ENCODE measurements at regions not wholly inside any gene's neighbourhood (a gene's known extent, or its start where the extent isn't known, plus 50 kb on each side); places are given as distances from the start of the nearest gene placed in this dataset.

GRCh38 chr21:38986806-38987632 is 181.3 kb downstream of the ETS2 start:
- Histone ChIP-seq H3K4me1 (replicated peaks) (peaks cover 76% of the 10 kb centered on the region), H3K27me3 (replicated peaks) (no peaks in the 10 kb centered on the region), H3K36me3 (no peaks in the 10 kb centered on the region), H3K9me3 (replicated peaks) (no peaks in the 10 kb centered on the region), H3K4me3 (no peak overlapping the region), H3K27ac (no peak overlapping the region)
- no peak for DNase-seq (ENCODE audit: low read depth in 1 of 2, low spot score in 2 of 2)

- Histone ChIP-seq H3K36me3 (no peaks in the 10 kb centered on the region), H3K9me3 (replicated peaks) (no peaks in the 10 kb centered on the region), H3K27ac (no peak overlapping the region), H3K4me1 (replicated peaks) (peaks cover 82% of the 10 kb centered on the region), H3K4me3 (no peak overlapping the region), H3K27me3 (replicated peaks) (no peaks in the 10 kb centered on the region)
- DNase-seq (ENCODE audit: low read depth in 1 of 2, low spot score in 2 of 2), result no peak
Observed at GRCh38 chr21:38986406-38986805, 180.7 kb downstream of the ETS2 start.

GRCh38 chr21:38985568-38986378 is 180.0 kb downstream of the ETS2 start:
- Histone ChIP-seq H3K27me3 (replicated peaks) (no peaks in the 10 kb centered on the region), H3K4me3 (no peak overlapping the region), H3K4me1 (replicated peaks) (peaks cover 82% of the 10 kb centered on the region), H3K9me3 (replicated peaks) (no peaks in the 10 kb centered on the region), H3K36me3 (no peaks in the 10 kb centered on the region), H3K27ac (peak overlapping the region; percentile 60; the same call in 1 of the 2 replicates)
- peak; percentile 79 to 86 for DNase-seq (ENCODE audit: low read depth in 1 of 2, low spot score in 2 of 2)

- H3K27me3 ChIP-seq (replicated peaks), result no peaks in the 10 kb centered on the region
- H3K27ac ChIP-seq, result peak overlapping the region; percentile 60
- no peak overlapping the region for H3K4me3 ChIP-seq
- H3K9me3 ChIP-seq (replicated peaks), result no peaks in the 10 kb centered on the region
- no peaks in the 10 kb centered on the region for H3K36me3 ChIP-seq
- H3K4me1 ChIP-seq (replicated peaks), result peaks cover 75% of the 10 kb centered on the region
- peak in 1 of 2 experiments; percentile 84 for DNase-seq (ENCODE audit: low read depth in 1 of 2, low spot score in 2 of 2)
Observed at GRCh38 chr21:38984982-38985567, 179.3 kb downstream of the ETS2 start.

GRCh38 chr21:38984568-38984967 is 178.8 kb downstream of the ETS2 start:
- Histone ChIP-seq H3K27ac (peak overlapping the region; percentile 60), H3K4me3 (no peak overlapping the region), H3K4me1 (replicated peaks) (peaks cover 74% of the 10 kb centered on the region), H3K9me3 (replicated peaks) (no peaks in the 10 kb centered on the region), H3K27me3 (replicated peaks) (no peaks in the 10 kb centered on the region), H3K36me3 (no peaks in the 10 kb centered on the region)
- no peak for DNase-seq (ENCODE audit: low read depth in 1 of 2, low spot score in 2 of 2)

GRCh38 chr21:38983560-38983959 is 177.8 kb downstream of the ETS2 start:
- Histone ChIP-seq H3K27me3 (replicated peaks) (no peaks in the 10 kb centered on the region), H3K36me3 (no peaks in the 10 kb centered on the region), H3K27ac (no peak overlapping the region), H3K9me3 (replicated peaks) (no peaks in the 10 kb centered on the region), H3K4me3 (no peak overlapping the region), H3K4me1 (replicated peaks) (peaks cover 75% of the 10 kb centered on the region)
- DNase-seq (ENCODE audit: low read depth in 1 of 2, low spot score in 2 of 2), result no peak

GRCh38 chr21:38982804-38983203 is 177.1 kb downstream of the ETS2 start:
- H3K27ac ChIP-seq, result no peak overlapping the region

GRCh38 chr21:38982096-38982495 is 176.4 kb downstream of the ETS2 start:
- DNase-seq (ENCODE audit: low read depth in 1 of 2, low spot score in 2 of 2), result peak; percentile 65 to 73
- Histone ChIP-seq H3K4me3 (no peak overlapping the region), H3K9me3 (replicated peaks) (no peaks in the 10 kb centered on the region), H3K36me3 (no peaks in the 10 kb centered on the region), H3K4me1 (replicated peaks) (peaks cover 64% of the 10 kb centered on the region), H3K27me3 (replicated peaks) (no peaks in the 10 kb centered on the region), H3K27ac (no peak overlapping the region)

More at GRCh38 chr21:38982804-38983203, 177.1 kb downstream of the ETS2 start:
- Histone ChIP-seq H3K4me3 (no peak overlapping the region), H3K9me3 (replicated peaks) (no peaks in the 10 kb centered on the region), H3K27me3 (replicated peaks) (no peaks in the 10 kb centered on the region), H3K4me1 (replicated peaks) (peaks cover 71% of the 10 kb centered on the region), H3K36me3 (no peaks in the 10 kb centered on the region)
- no peak for DNase-seq (ENCODE audit: low read depth in 1 of 2, low spot score in 2 of 2)

GRCh38 chr21:38980416-38981313 is 174.9 kb downstream of the ETS2 start:
- Histone ChIP-seq H3K27me3 (replicated peaks) (no peaks in the 10 kb centered on the region), H3K4me1 (replicated peaks) (peaks cover 53% of the 10 kb centered on the region), H3K4me3 (no peak overlapping the region), H3K9me3 (replicated peaks) (no peaks in the 10 kb centered on the region), H3K27ac (no peak overlapping the region), H3K36me3 (no peaks in the 10 kb centered on the region)
- DNase-seq (ENCODE audit: low read depth in 1 of 2, low spot score in 2 of 2), result no peak

- Histone ChIP-seq H3K36me3 (no peaks in the 10 kb centered on the region), H3K27me3 (replicated peaks) (no peaks in the 10 kb centered on the region), H3K9me3 (replicated peaks) (no peaks in the 10 kb centered on the region), H3K4me1 (replicated peaks) (peaks cover 47% of the 10 kb centered on the region), H3K4me3 (no peak overlapping the region), H3K27ac (no peak overlapping the region)
- DNase-seq (ENCODE audit: low read depth in 1 of 2, low spot score in 2 of 2), result no peak
Observed at GRCh38 chr21:38979271-38980121, 173.8 kb downstream of the ETS2 start.

GRCh38 chr21:38976900-38977299 is 171.2 kb downstream of the ETS2 start:
- Histone ChIP-seq H3K36me3 (no peaks in the 10 kb centered on the region), H3K4me1 (replicated peaks) (peaks cover 24% of the 10 kb centered on the region), H3K9me3 (replicated peaks) (no peaks in the 10 kb centered on the region), H3K27me3 (replicated peaks) (no peaks in the 10 kb centered on the region), H3K27ac (no peak overlapping the region), H3K4me3 (no peak overlapping the region)
- no peak for DNase-seq (ENCODE audit: low read depth in 1 of 2, low spot score in 2 of 2)

GRCh38 chr21:38973552-38973951 is 167.8 kb downstream of the ETS2 start:
- Histone ChIP-seq H3K36me3 (no peaks in the 10 kb centered on the region), H3K27ac (no peak overlapping the region), H3K4me3 (no peak overlapping the region), H3K27me3 (replicated peaks) (no peaks in the 10 kb centered on the region), H3K9me3 (replicated peaks) (no peaks in the 10 kb centered on the region), H3K4me1 (replicated peaks) (peaks cover 15% of the 10 kb centered on the region)
- DNase-seq (ENCODE audit: low read depth in 1 of 2, low spot score in 2 of 2), result no peak
